GM19351 (cell line): ENCODE measurements at regions not wholly inside any gene's neighbourhood (a gene's known extent, or its start where the extent isn't known, plus 50 kb on each side); places are given as distances from the start of the nearest gene placed in this dataset.

Source experiments
- ATAC-seq: cut with Tn5 transposase; IDR thresholded peaks from one replicate; pipeline ENCODE4 v1.9.1; 2021; ENCODE audit warnings: mild to moderate bottlenecking, moderate library complexity; ENCODE audit not compliant: unreplicated experiment

DNA sequence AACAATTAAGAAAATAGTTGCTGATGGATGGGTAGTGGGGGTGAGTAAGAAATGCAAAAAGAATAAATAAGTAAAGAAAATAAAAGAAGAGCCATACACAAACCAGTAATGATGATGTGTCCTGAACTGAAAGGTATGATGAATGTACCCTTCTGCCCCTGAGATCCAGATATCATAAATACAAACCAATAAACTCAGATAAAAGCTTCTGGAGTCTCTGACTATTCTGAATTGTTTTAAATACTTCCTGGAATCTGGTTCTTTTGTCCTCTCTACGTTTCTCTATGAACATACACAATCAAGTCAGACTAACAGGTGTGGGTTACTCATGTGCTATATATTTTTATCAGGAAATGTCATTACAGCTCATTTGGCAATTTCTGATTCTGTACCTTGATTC, 153.4 kb downstream of the PPP1R2C start:
- ATAC-seq = no peak

GRCh38 chrX:42619068-42619467, 158.9 kb downstream of the PPP1R2C start:
- no peak for ATAC-seq

- peak; percentile 76 for ATAC-seq
Observed at GRCh38 chrX:42616981-42617380, 161.0 kb downstream of the PPP1R2C start.

DNA sequence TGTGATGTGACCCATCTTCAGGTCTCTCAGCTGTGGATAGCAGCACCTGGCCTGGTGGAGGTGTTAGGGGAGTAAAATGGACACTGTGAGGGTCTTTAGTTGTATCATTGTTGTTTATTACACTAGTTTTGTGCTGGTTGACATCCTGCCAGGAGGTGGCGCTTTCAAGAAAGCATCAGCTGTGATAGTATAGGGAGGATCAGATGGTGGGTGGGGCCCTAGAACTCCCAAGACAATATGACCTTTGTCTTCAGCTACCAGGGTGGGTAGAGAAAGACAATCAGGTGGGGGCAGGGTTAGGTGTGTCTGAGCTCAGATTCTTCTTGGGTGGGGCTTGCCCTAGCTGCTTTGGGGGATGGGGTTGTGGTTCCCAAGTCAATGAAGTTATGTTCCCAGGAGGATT, 162.8 kb downstream of the PPP1R2C start:
- ATAC-seq = no peak

DNA sequence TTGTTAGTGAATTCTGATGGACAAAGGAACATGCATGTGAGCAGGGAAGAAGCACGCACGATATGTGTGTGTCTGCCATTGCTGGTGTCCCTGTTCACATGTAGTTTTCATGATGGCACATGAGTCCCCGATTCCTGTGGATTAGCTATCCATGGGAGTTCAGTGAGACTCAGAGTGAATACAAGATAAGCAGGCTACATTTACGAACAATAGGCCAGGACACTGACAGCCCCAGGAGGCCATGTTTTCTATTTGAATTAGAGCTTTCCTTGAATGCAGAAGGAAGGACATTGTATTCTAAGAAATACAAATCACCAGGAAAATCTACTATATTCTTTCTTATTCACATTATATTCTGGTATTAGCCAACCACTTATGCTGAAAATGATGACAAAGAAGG, 171.4 kb downstream of the PPP1R2C start:
- no peak for ATAC-seq

- no peak for ATAC-seq
Observed at GRCh38 chrX:42604302-42604701, 173.7 kb downstream of the PPP1R2C start.

DNA sequence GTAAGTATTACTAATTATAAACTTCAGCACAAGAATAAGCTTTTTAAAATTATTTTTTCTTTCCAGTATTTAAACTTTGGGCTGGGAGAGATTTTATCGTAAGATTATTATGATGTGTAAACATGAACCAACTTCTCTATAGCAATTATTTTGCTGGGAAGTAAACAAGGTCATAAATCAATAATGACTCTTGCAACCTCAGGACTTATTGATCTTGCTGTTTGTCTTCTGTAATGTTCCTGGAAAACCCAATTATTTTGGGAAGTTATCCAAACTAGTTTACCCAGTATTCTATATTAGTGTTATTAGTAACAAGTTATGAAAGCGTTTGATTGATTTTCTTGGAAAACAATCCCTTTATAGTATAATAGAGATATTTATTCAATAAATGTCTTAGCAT, 174.9 kb downstream of the PPP1R2C start:
- ATAC-seq = no peak

GRCh38 chrX:42602566-42602965, 175.4 kb downstream of the PPP1R2C start:
- no peak for ATAC-seq

GRCh38 chrX:42602136-42602535, 175.8 kb downstream of the PPP1R2C start:
- no peak for ATAC-seq

GRCh38 chrX:42597481-42597880, 180.5 kb downstream of the PPP1R2C start:
- no peak for ATAC-seq

- ATAC-seq = no peak
Observed at GRCh38 chrX:42585842-42586621, 191.9 kb downstream of the PPP1R2C start.

GRCh38 chrX:42577936-42578470, 200.0 kb downstream of the PPP1R2C start:
- no peak for ATAC-seq

DNA sequence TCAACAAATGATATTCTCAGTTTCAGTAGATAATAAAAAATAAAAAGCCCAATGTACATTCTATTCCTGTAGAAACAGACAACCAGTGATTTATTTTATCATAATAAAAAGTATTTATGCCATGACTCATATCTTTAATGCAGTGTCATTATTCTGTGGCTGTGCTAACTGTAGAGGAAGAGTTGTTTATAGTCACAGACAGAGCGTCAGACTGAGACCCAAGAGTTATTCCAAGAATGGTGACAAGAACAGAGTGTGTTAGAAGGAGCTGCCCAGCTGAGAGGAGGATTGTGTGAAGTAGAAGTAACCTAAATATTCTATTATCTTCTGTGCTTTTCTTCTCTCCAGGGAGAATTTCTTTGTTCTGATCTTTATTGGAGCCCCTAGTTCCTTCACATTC, 210.7 kb downstream of the PPP1R2C start:
- no peak for ATAC-seq

- ATAC-seq = no peak
Observed at GRCh38 chrX:42565739-42566138, 212.2 kb downstream of the PPP1R2C start.

GRCh38 chrX:42546800-42547199, 231.2 kb downstream of the PPP1R2C start:
- ATAC-seq = no peak

DNA sequence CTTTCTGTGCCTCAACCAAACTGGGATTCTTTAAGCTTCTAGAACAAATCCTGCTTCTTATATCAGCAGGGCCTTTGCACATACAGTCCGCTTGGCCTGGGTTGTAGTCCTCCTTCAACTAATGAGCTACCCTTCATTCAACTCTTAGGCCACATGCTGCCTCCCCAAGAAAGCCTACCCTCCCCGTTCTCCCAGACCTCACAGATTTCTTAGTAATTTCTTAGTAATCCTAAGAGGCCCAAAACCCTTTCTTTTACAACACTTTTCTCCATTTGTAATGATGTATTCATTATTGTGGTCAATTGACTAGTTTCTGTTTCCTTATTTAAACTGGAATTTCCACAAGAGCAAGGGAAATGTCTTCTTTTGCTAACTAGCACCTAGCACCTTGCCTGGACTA, 233.1 kb downstream of the PPP1R2C start:
- no peak for ATAC-seq

DNA sequence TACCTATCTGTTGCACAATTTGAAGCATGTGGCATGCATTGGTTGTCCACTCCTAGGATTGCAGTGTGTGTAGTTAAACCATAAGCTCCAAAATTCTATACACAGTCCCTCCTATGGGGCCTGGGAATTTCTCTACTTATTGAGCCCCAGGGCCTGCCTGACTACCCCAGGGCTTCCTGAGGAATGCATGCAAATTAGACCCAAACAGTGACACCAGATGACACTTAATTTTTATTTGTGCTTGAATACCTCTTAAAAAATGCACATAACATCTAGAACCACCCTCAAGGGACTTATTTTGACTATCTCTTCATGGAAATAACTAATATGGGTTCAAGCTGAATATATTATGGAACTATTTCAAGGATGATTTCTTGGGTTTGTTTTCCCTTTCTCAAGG, 236.4 kb downstream of the PPP1R2C start:
- ATAC-seq = no peak

GRCh38 chrX:42540146-42540545, 237.8 kb downstream of the PPP1R2C start:
- no peak for ATAC-seq

GRCh38 chrX:42538405-42538804, 239.6 kb downstream of the PPP1R2C start:
- ATAC-seq = no peak

GRCh38 chrX:42536286-42536685, 241.7 kb downstream of the PPP1R2C start:
- no peak for ATAC-seq

- no peak for ATAC-seq
Observed at GRCh38 chrX:42535233-42535632, 242.7 kb downstream of the PPP1R2C start.

DNA sequence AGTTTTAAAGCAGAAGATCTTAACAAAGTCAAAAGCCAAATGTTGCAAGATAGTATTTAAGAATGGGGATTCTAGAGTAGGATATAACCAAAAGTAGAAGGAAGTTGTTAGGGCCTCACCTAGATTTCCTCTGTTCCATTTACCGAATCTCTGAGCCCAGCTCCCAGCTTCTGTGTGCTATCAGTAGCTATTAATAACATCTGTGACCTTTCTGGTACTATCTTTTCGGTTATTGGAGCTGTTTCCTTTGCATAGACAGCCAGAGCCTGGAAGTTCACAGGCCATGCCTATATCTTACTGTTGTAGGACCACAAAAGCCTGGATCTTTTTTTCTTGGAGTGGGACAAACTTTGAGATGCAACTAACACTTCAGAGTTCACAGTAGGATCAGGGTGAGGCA, 244.2 kb downstream of the PPP1R2C start:
- no peak for ATAC-seq

DNA sequence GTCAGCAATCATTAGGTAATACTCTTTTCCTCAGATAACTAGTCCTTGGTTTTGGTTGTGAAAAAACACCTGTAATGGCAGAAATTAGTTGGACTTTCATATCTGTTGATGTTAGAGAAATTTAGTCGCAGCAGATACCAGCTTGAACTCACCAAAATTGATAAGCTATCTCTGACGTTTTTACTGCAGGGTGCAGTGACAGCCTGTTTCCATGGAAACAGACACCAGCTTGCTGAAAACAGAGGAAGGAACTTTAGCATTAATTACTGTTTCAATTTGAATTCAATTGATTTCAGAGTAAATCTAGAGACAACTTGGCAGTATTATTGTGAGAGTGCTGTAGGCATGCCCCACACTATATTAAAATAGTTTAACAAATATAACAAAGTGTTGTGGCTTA, 246.5 kb downstream of the PPP1R2C start:
- ATAC-seq = no peak
